A549 (cell line): ENCODE measurements at regions not wholly inside any gene's neighbourhood (a gene's known extent, or its start where the extent isn't known, plus 50 kb on each side); places are given as distances from the start of the nearest gene placed in this dataset.

Experiments used
- CHD2 ChIP-seq: fragments of 150-350 bp; IDR thresholded peaks from 2 replicates; pipeline ENCODE4 v1.6.1; 2014; ENCODE audit warnings: low read length; ENCODE audit not compliant: partially characterized antibody
- ESRRA ChIP-seq: fragments of 150-350 bp; IDR thresholded peaks from 2 replicates; pipeline ENCODE4 v1.6.1; 2014; ENCODE audit warnings: mild to moderate bottlenecking, low read length, borderline replicate concordance
- MYC ChIP-seq: IDR thresholded peaks from 2 replicates; pipeline ENCODE4 v1.6.1; 2012; ENCODE audit warnings: mild to moderate bottlenecking, inconsistent platforms, low read length, improper control_type of control experiment, borderline replicate concordance
- PHF8 ChIP-seq: fragments of 200-600 bp; sonication (generic); IDR thresholded peaks from 2 replicates; pipeline ENCODE4 v1.6.1; 2016; ENCODE audit warnings: low read depth, mild to moderate bottlenecking, antibody characterized with exemption, moderate library complexity, borderline replicate concordance
- POLR2A ChIP-seq: IDR thresholded peaks from 2 replicates; pipeline ENCODE4 v1.6.1; 2012; ENCODE audit warnings: mild to moderate bottlenecking, low read length
- RFX5 ChIP-seq: fragments of 450-650 bp; IDR thresholded peaks from 2 replicates; pipeline ENCODE4 v1.7.1; 2014; ENCODE audit warnings: antibody characterized with exemption, mild to moderate bottlenecking, moderate library complexity
- TF ChIP-seq, protein P1 (sequence below): fragments of 450-650 bp; IDR thresholded peaks from 2 replicates; pipeline ENCODE4 v1.6.1; 2014; ENCODE audit warnings: antibody characterized with exemption
- TF ChIP-seq, protein P2 (sequence below): fragments of >200 bp; sonication (Bioruptor Twin); formaldehyde crosslinking; IDR thresholded peaks from 3 replicates; pipeline ENCODE4 v1.5.1; 2016
- TF ChIP-seq, protein P3 (sequence below): fragments of >200 bp; sonication (Bioruptor Twin); formaldehyde crosslinking; IDR thresholded peaks from 3 replicates; pipeline ENCODE4 v1.6.1; 2016
- TF ChIP-seq, protein P4 (sequence below): IDR thresholded peaks from 2 replicates; pipeline ENCODE4 v1.6.1; 2012

DNA sequence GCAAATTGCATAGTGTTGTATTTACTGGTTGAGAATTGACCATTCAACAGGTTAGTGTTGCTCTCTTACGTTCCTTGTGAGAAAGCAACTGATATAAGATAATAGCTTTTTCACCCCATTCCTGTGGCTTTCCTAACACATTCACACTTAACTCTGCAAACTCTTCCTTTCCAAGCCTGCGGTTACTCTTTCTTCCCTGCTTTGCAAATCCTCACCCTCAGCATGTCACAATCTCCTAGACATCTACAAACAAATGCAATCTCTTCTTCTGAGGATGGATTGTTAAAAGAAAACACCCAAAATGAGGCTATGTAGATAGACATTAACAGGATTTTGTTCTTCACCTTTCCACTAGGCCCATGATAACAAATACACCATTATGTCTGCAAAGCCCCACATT, 771.7 kb upstream of the PCDH7 start:
- TF ChIP-seq, protein P1, sequence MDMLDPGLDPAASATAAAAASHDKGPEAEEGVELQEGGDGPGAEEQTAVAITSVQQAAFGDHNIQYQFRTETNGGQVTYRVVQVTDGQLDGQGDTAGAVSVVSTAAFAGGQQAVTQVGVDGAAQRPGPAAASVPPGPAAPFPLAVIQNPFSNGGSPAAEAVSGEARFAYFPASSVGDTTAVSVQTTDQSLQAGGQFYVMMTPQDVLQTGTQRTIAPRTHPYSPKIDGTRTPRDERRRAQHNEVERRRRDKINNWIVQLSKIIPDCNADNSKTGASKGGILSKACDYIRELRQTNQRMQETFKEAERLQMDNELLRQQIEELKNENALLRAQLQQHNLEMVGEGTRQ = no peak
- no peak for TF ChIP-seq ESRRA
- TF ChIP-seq, protein P2, sequence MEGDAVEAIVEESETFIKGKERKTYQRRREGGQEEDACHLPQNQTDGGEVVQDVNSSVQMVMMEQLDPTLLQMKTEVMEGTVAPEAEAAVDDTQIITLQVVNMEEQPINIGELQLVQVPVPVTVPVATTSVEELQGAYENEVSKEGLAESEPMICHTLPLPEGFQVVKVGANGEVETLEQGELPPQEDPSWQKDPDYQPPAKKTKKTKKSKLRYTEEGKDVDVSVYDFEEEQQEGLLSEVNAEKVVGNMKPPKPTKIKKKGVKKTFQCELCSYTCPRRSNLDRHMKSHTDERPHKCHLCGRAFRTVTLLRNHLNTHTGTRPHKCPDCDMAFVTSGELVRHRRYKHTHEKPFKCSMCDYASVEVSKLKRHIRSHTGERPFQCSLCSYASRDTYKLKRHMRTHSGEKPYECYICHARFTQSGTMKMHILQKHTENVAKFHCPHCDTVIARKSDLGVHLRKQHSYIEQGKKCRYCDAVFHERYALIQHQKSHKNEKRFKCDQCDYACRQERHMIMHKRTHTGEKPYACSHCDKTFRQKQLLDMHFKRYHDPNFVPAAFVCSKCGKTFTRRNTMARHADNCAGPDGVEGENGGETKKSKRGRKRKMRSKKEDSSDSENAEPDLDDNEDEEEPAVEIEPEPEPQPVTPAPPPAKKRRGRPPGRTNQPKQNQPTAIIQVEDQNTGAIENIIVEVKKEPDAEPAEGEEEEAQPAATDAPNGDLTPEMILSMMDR = no peak
- no peak for TF ChIP-seq MYC
- TF ChIP-seq CHD2 = no peak
- no peak for TF ChIP-seq PHF8
- TF ChIP-seq, protein P3, sequence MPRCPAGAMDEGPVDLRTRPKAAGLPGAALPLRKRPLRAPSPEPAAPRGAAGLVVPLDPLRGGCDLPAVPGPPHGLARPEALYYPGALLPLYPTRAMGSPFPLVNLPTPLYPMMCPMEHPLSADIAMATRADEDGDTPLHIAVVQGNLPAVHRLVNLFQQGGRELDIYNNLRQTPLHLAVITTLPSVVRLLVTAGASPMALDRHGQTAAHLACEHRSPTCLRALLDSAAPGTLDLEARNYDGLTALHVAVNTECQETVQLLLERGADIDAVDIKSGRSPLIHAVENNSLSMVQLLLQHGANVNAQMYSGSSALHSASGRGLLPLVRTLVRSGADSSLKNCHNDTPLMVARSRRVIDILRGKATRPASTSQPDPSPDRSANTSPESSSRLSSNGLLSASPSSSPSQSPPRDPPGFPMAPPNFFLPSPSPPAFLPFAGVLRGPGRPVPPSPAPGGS = no peak
- TF ChIP-seq, protein P4, sequence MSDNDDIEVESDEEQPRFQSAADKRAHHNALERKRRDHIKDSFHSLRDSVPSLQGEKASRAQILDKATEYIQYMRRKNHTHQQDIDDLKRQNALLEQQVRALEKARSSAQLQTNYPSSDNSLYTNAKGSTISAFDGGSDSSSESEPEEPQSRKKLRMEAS = no peak
- TF ChIP-seq POLR2A = no peak
- no peak for TF ChIP-seq RFX5
